Activated naive CD4-positive, alpha-beta T cell treated with anti-CD3 and anti-CD28 coated beads for 36 hours (primary cell): ENCODE measurements at regions not wholly inside any gene's neighbourhood (a gene's known extent, or its start where the extent isn't known, plus 50 kb on each side); places are given as distances from the start of the nearest gene placed in this dataset.
A peak's percentile ranks its signal among the peaks of the same experiment; 100 is the strongest.

Experiments
- CTCF ChIA-PET: fragments of 350-600 bp; sonication (Branson Sonifier 250); formaldehyde crosslinking; loops from one replicate; lab custom pipeline; 2021; ENCODE audit warnings: antibody characterized with exemption; lab: Charles Lee
- DNase-seq: peaks from one replicate; pipeline ENCODE4 v3.0.0-alpha.2; 2020
- H3K27ac Mint-ChIP-seq: one replicate; pipeline ENCODE4 v1.8.0; 2021; ENCODE audit warnings: mild to moderate bottlenecking, mixed read lengths
- H3K27me3 Mint-ChIP-seq: one replicate; pipeline ENCODE4 v1.8.0; 2021; ENCODE audit warnings: low read depth, mixed read lengths
- H3K36me3 Mint-ChIP-seq: one replicate; pipeline ENCODE4 v1.8.0; 2021; ENCODE audit warnings: low read depth, mixed read lengths
- H3K4me1 Mint-ChIP-seq: one replicate; pipeline ENCODE4 v1.8.0; 2021; ENCODE audit warnings: low read depth, mixed read lengths
- H3K4me3 Mint-ChIP-seq: one replicate; pipeline ENCODE4 v1.8.0; 2021; ENCODE audit warnings: mild to moderate bottlenecking, moderate library complexity, mixed read lengths
- H3K9me3 Mint-ChIP-seq: one replicate; pipeline ENCODE4 v1.8.0; 2021; ENCODE audit warnings: mixed read lengths
- intact Hi-C: fragments of 100-400 bp; cut with micrococcal nuclease; formaldehyde crosslinking; loops from one replicate; pipeline ENCODE4 v1.15.1; 2023

DNA sequence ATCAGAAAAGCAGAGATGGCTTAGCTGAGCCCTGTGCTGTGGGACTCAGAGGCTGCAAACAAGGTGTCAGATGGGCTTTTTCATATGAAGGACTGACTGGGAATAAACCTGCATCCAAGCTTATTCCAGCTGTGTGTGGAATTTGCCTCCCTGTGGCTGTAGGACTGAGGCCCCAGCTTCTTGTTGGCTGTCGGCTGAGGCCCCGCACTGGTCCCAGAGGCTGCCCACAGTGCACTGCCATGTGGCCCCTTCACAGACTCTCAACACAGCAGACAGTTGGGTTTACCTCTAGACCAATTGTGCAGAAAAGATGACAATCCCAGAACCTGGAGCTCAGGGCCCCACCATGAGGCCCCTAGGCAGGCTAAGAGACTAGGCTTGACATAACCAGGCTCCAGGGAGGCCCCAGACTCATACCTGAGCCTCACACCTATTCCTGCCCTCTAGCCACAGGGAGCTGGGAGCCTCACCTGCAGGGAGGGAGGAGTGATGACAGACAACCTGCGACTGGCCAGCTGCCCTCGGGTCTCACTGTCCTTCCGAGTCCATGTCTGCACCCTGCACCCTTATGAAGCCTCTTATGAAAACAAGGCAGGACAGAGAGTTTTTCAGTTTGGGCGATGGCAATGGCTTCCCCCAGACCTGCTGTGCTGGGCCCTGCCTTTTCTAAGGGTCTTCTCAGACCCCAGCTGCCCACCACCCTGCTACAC, 615.5 kb downstream of the NPHP4 start:
- Mint-ChIP-seq H3K27ac (no peak overlapping the region), H3K9me3 (peaks cover 10% of the 10 kb centered on the region), H3K27me3 (no peaks in the 10 kb centered on the region), H3K4me1 (no peaks in the 10 kb centered on the region), H3K4me3 (no peak overlapping the region), H3K36me3 (no peaks in the 10 kb centered on the region)
- DNase-seq: no peak
- intact Hi-C loops: no loop called here
- CTCF ChIA-PET: no interaction called here

DNA sequence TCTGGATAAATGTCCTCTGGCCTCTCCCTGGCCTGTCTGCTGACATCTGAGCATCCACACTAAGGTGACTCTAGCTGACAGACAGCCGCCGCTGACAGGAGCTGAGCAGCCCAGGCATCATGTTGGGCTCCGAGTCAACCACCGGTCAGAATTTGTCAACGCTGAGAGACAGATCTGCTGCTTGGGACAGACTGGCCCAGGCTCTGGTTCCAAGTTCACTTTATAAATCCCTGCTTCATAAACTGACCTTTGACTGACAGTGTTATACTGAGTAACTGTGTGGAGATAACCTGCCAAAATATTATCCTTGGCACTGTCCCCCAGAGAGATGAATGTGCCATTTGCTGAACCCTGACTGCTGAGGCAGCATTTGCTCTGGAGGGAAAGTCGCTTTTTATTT, 616.7 kb downstream of the NPHP4 start:
- peaks cover 10% of the 10 kb centered on the region for H3K9me3 Mint-ChIP-seq

DNA sequence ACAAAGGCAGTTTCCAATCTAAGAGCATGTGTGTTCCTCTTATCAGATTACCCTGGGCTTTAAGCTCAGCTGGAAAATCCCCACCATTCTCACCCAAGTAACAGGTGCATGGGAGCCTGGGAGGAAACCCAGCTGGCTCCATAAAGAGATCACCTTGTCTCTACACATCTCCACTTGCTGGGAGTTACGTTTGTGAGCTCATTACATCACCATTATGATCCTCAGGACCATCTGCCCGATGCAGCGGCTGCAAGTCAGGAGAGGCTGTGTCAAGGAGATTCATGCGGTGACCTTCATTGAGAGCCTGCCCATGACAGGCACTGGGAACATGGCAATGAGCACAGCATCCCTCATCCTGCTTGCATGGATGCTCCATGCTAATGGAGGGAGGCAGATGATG, 618.0 kb downstream of the NPHP4 start:
- Mint-ChIP-seq H3K27ac (no peak overlapping the region), H3K27me3 (no peaks in the 10 kb centered on the region), H3K36me3 (no peaks in the 10 kb centered on the region), H3K9me3 (peaks cover 10% of the 10 kb centered on the region), H3K4me1 (peaks cover 13% of the 10 kb centered on the region), H3K4me3 (no peak overlapping the region)
- CTCF ChIA-PET: no interaction called here
- intact Hi-C loops: no loop called here
- no peak for DNase-seq

More for the DNA sequence above, 616.7 kb downstream of the NPHP4 start:
- Mint-ChIP-seq H3K27ac (no peak overlapping the region), H3K36me3 (no peaks in the 10 kb centered on the region), H3K4me3 (no peak overlapping the region), H3K27me3 (no peaks in the 10 kb centered on the region), H3K4me1 (peaks cover 6% of the 10 kb centered on the region)
- CTCF ChIA-PET: no interaction called here
- intact Hi-C loops: no loop called here
- DNase-seq: no peak

DNA sequence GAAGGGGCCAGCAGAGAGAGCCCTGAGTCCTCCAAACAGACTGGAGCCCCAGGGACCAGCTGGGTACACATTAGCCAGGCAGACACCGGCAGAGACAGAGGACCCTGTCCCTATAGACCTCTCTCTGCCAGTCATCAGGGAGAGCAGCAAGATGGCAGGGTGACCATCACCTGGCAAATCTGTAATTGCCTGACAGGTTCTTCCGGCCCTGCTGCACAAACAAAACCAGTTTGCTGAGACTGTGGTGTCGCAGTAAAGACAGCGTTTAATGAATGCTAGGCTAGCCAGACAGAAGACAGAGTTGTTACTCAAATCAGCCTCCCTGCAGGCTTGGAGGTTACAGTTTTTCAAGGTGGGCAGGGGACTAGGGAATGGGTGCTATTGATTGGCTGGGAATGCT, 618.9 kb downstream of the NPHP4 start:
- CTCF ChIA-PET: no interaction called here
- DNase-seq: no peak
- Mint-ChIP-seq H3K4me3 (no peak overlapping the region), H3K36me3 (no peaks in the 10 kb centered on the region), H3K4me1 (peaks cover 13% of the 10 kb centered on the region), H3K27ac (no peak overlapping the region), H3K9me3 (peaks cover 10% of the 10 kb centered on the region), H3K27me3 (no peaks in the 10 kb centered on the region)
- intact Hi-C loops: no loop called here

DNA sequence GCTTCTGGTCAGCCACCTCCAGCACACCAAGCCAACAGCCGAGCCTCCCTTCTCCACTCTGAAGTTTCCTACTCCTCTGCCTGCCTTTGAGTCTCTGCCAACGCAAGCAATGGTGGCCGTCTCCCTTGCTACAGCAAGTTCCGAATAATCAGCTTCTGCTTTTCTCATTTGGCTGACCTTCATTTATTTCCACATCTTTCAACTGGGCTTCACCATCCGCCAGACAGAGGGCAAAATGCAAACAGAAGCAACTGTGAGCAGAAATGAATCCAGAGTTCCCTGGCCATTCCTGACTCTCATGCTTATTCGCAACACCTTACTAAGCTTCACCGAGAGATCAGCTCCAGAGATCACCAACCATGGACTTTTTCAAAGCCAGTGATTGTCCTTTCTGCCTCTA, 621.0 kb downstream of the NPHP4 start:
- H3K4me1 Mint-ChIP-seq: peaks cover 13% of the 10 kb centered on the region
- H3K27ac Mint-ChIP-seq: no peak overlapping the region
- H3K9me3 Mint-ChIP-seq: peaks cover 10% of the 10 kb centered on the region
- CTCF ChIA-PET: no interaction called here
- no peaks in the 10 kb centered on the region for H3K27me3 Mint-ChIP-seq
- intact Hi-C loops: no loop called here
- H3K4me3 Mint-ChIP-seq: no peak overlapping the region
- H3K36me3 Mint-ChIP-seq: no peaks in the 10 kb centered on the region
- no peak for DNase-seq

DNA sequence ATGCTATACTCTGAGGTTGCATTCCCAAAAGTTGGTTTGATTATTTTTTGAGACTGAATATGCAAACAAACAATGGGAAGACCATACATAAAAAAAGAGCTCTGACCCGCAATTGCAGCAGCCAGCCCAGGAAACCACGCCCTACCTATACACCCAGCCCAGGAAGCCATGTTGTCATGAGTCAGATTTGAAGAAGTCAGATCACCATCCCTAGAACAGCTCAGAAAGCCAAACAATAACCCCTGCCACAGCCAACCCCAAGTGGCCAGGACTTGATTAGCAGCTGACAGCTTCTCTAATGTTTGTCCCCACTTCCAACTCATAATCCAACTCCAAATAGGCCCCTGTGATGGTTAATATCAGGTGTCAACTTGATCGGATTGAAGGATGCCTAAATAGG, 621.9 kb downstream of the NPHP4 start:
- DNase-seq: peak; percentile 61
- Mint-ChIP-seq H3K27ac (no peak overlapping the region), H3K36me3 (no peaks in the 10 kb centered on the region), H3K4me1 (peaks cover 13% of the 10 kb centered on the region), H3K4me3 (no peak overlapping the region), H3K9me3 (peaks cover 10% of the 10 kb centered on the region), H3K27me3 (peaks cover 2% of the 10 kb centered on the region)
- CTCF ChIA-PET: interaction anchor here (0.6 to 0.7 kb wide), 2 partner anchors 49 to 350 kb away, joined by 3 read pairs; no protein-coding TSS in a partner anchor
- intact Hi-C loops: no loop called here

DNA sequence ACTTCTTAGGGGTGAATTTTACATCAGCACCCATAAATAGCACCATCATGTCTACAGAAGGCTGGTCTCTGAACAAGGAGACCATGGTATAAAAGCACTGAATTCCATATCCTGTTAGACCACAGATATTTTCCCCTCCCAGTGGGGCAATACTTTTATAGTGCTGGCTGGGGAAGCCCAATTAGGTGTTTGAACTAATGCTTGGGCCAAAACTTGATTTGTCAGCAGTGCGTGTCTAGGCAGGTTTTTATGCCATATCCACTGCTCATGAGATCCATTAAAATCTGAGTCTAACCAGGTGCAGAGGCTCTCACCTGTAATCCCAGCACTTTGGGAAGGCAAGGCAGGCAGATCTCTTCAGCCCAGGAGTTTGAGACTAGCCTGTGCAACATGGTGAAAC, 623.0 kb downstream of the NPHP4 start:
- CTCF ChIA-PET: no interaction called here
- Mint-ChIP-seq H3K27ac (no peak overlapping the region), H3K4me1 (peaks cover 18% of the 10 kb centered on the region), H3K9me3 (peaks cover 10% of the 10 kb centered on the region), H3K36me3 (no peaks in the 10 kb centered on the region), H3K4me3 (no peak overlapping the region), H3K27me3 (peaks cover 2% of the 10 kb centered on the region)
- intact Hi-C loops: no loop called here
- DNase-seq: no peak

DNA sequence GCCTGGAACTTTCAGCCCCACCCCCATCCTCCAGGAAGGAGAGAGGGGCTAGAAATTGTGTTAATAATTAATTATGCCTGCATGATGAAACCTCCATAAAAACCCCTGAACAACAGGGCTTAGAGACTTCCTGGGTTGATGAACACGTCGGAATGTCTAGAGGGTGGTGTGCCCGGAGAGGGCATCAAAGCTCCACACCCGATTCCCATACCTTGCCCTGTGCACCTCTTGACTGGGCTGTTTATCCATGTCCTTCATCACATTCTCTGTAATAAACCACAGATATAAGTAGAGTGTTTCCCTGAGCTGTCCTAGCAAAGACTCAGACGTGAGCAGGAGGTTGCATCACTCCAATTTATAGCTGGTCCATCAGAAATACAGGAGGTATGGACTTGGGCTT, 624.0 kb downstream of the NPHP4 start:
- H3K4me1 Mint-ChIP-seq: peaks cover 18% of the 10 kb centered on the region
- H3K4me3 Mint-ChIP-seq: no peak overlapping the region
- no peak overlapping the region for H3K27ac Mint-ChIP-seq
- no peaks in the 10 kb centered on the region for H3K36me3 Mint-ChIP-seq
- peaks cover 4% of the 10 kb centered on the region for H3K9me3 Mint-ChIP-seq
- CTCF ChIA-PET: no interaction called here
- no peak for DNase-seq
- intact Hi-C loops: no loop called here
- peaks cover 2% of the 10 kb centered on the region for H3K27me3 Mint-ChIP-seq

DNA sequence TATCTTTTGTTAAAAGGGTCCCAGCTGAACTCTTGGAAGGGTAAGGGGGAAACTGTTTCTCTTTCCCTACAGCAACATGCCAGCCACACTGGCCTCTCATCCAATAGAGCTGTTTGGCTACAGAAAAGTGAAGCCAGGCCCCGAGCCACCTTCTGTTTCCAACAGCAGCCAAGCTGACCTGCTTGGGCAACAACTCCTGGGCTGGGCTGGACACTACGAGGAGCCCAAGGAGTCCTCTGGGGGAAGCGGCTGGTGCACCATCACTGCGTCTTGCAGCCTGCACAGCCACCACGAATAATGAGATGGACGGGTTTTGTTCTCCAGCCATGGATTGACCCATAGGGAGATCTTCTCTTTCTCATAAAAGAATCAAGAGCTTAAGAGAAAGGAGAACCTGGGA, 624.9 kb downstream of the NPHP4 start:
- H3K27me3 Mint-ChIP-seq: peaks cover 2% of the 10 kb centered on the region
- intact Hi-C loops: no loop called here
- H3K4me1 Mint-ChIP-seq: peaks cover 18% of the 10 kb centered on the region
- CTCF ChIA-PET: no interaction called here
- no peaks in the 10 kb centered on the region for H3K9me3 Mint-ChIP-seq
- H3K4me3 Mint-ChIP-seq: no peak overlapping the region
- no peak for DNase-seq
- H3K27ac Mint-ChIP-seq: no peak overlapping the region
- H3K36me3 Mint-ChIP-seq: no peaks in the 10 kb centered on the region

DNA sequence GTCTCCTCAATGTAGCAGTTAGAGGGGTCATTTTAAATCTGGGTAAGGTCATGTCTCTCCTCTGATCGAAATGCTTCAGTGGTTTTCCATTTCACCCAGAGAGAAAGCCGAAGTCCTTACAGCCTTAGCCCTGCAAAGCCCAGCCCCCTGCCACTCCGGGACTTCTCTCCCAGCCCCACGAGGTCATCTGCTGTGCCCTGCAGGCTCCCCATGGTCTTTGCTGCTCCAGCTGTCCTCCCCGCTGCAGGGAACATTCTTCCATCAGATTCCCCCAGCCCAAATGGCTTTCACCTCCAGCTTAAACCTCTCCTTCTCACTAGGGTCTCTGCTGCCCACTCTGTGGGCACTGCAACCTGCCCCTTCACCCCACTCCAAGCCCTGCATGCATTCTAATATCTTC, 626.5 kb downstream of the NPHP4 start:
- DNase-seq: no peak
- H3K4me3 Mint-ChIP-seq: no peak overlapping the region
- H3K36me3 Mint-ChIP-seq: no peaks in the 10 kb centered on the region
- H3K27ac Mint-ChIP-seq: no peak overlapping the region
- CTCF ChIA-PET: no interaction called here
- intact Hi-C loops: no loop called here
- H3K4me1 Mint-ChIP-seq: peaks cover 15% of the 10 kb centered on the region
- H3K9me3 Mint-ChIP-seq: peaks cover 2% of the 10 kb centered on the region
- H3K27me3 Mint-ChIP-seq: peaks cover 2% of the 10 kb centered on the region

DNA sequence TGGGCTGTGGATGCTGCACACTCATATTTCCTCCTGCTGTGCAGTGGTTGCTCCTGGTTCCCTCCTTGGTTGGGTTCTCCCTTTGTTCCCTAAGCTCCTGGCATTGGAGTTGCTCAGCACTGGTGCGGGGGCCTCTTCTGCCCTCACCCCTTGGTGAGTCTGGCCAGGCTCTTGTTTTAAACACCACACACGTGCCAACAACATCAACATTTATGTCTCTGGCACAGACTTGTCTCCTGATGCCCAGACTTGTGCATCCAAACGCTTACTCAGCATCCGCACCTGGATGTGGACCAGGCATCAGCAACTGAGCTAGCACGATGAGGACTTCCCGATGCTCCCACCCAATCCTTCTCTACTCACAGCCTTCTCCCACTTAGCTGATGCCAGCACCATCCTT, 627.6 kb downstream of the NPHP4 start:
- CTCF ChIA-PET: no interaction called here
- Mint-ChIP-seq H3K36me3 (no peaks in the 10 kb centered on the region), H3K9me3 (peaks cover 6% of the 10 kb centered on the region), H3K4me3 (no peak overlapping the region), H3K27me3 (peaks cover 2% of the 10 kb centered on the region), H3K4me1 (peaks cover 5% of the 10 kb centered on the region), H3K27ac (no peak overlapping the region)
- no peak for DNase-seq
- intact Hi-C loops: no loop called here

DNA sequence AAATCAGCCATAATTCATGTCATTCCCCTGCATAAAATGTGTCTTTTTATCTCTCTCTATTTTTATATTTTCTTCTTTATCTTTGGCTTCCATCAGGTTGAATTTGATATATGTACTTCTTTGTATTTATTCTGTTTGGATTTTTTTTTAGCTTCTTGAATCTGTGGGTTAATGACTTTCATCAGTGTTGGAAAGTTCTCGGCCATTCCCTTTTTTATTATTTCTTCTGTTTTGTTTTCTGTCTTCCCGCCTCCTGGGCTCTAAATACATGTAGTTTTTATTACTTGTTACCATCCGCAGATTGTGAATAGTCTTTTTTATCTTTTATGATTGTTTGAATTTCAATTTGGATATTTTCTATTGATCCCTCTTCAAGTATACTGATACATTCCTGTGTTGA, 637.5 kb downstream of the NPHP4 start:
- intact Hi-C loops: no loop called here
- DNase-seq: no peak
- H3K4me1 Mint-ChIP-seq: peaks cover 6% of the 10 kb centered on the region
- H3K36me3 Mint-ChIP-seq: peaks cover 4% of the 10 kb centered on the region
- no peak overlapping the region for H3K4me3 Mint-ChIP-seq
- H3K27me3 Mint-ChIP-seq: no peaks in the 10 kb centered on the region
- CTCF ChIA-PET: interaction anchor here (0.7 kb wide), 1 partner anchor 67 kb away, joined by 3 read pairs; no protein-coding TSS in a partner anchor
- H3K9me3 Mint-ChIP-seq: peaks cover 10% of the 10 kb centered on the region
- no peak overlapping the region for H3K27ac Mint-ChIP-seq

DNA sequence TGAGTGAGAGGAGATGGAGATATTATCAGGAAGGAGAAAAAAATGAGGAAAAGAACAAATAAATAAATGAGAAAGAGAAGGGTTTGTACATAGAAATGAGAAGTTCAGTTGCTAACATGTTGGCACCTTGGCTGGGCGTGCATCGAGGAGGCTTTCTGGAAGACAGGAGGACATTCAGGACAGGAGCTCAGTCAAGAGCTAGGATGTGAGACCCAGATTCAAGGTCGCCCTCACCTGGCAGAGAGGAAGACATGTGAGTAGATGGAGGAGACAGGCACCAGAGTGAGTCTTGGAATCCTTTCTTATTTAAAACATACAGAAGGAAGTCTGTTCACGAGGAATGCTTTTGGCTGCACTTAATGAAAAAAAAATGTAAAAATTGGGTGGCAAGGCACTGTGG, 640.9 kb downstream of the NPHP4 start:
- H3K4me1 Mint-ChIP-seq: peaks cover 15% of the 10 kb centered on the region
- H3K36me3 Mint-ChIP-seq: peaks cover 4% of the 10 kb centered on the region
- H3K27me3 Mint-ChIP-seq: no peaks in the 10 kb centered on the region
- no peak overlapping the region for H3K4me3 Mint-ChIP-seq
- intact Hi-C loops: no loop called here
- CTCF ChIA-PET: no interaction called here
- DNase-seq: no peak
- no peak overlapping the region for H3K27ac Mint-ChIP-seq
- peaks cover 14% of the 10 kb centered on the region for H3K9me3 Mint-ChIP-seq
